Spleen (tissue), 11 donors: ENCODE measurements at regions not wholly inside any gene's neighbourhood (a gene's known extent, or its start where the extent isn't known, plus 50 kb on each side); places are given as distances from the start of the nearest gene placed in this dataset.

ENCODE experiments used
- DNase-seq: peaks from one replicate; pipeline ENCODE4 v3.0.0-alpha.2; 2020
- H3K27ac ChIP-seq, 8 donors: fragments of 200-600 bp; sonication (generic) in 7 of 8; 1 replicate in 4 of 8; 2 replicates in 4 of 8; pipeline versions ENCODE4 v1.5.0 to v1.8.0; 2016 to 2021; ENCODE audit warnings: inconsistent platforms in 4 of 8, mild to moderate bottlenecking in 4 of 8, moderate library complexity in 1 of 8
- H3K27me3 ChIP-seq, 7 donors: fragments of 200-600 bp; sonication (generic) in 6 of 7; replicated peaks in 1 of 7; 1 replicate in 4 of 7; 2 replicates in 3 of 7; pipeline versions ENCODE4 v1.5.0 to v1.8.0; 2016 to 2021; ENCODE audit warnings: inconsistent platforms in 3 of 7, mild to moderate bottlenecking in 1 of 7
- H3K36me3 ChIP-seq, 6 donors: fragments of 200-600 bp; sonication (generic) in 5 of 6; 1 replicate in 4 of 6; 2 replicates in 2 of 6; pipeline versions ENCODE4 v1.5.0 to v1.8.0; 2016 to 2021; ENCODE audit warnings: inconsistent platforms in 2 of 6
- H3K4me1 ChIP-seq, 6 donors: fragments of 200-600 bp; sonication (generic) in 5 of 6; 1 replicate in 3 of 6; 2 replicates in 3 of 6; pipeline versions ENCODE4 v1.5.0 to v1.8.0; 2016 to 2021; ENCODE audit warnings: inconsistent platforms in 3 of 6
- H3K4me3 ChIP-seq, 8 donors: fragments of 200-600 bp; sonication (generic) in 7 of 8; 1 replicate in 4 of 8; 2 replicates in 4 of 8; pipeline versions ENCODE4 v1.5.0 to v1.8.0; 2016 to 2021; ENCODE audit warnings: inconsistent platforms in 4 of 8, mild to moderate bottlenecking in 4 of 8, moderate library complexity in 2 of 8
- H3K9me3 ChIP-seq, 8 donors: fragments of 200-600 bp; sonication (generic) in 7 of 8; 1 replicate in 4 of 8; 2 replicates in 4 of 8; pipeline versions ENCODE4 v1.5.0 to v1.8.0; 2016 to 2021; ENCODE audit warnings: inconsistent platforms in 4 of 8
- CTCF ChIP-seq, 11 experiments: fragments of 200-600 bp in 7 of 11; fragments of 450-650 bp in 4 of 11; sonication (generic) in 4 of 11; IDR thresholded peaks in 8 of 11; conservative IDR thresholded peaks in 3 of 11; 1 replicate in 7 of 11; 2 replicates in 4 of 11; pipeline versions ENCODE4 v1.4.0 to v1.8.0; 2016 to 2021; ENCODE audit warnings: antibody characterized with exemption in 11 of 11, inconsistent platforms in 4 of 11, mild to moderate bottlenecking in 1 of 11
- POLR2A ChIP-seq, 3 donors: fragments of 450-650 bp; IDR thresholded peaks; one replicate each; pipeline ENCODE4 v1.5.1; 2017; ENCODE audit warnings: antibody characterized with exemption in 3 of 3, mild to moderate bottlenecking in 1 of 3
- POLR2AphosphoS5 ChIP-seq, 3 donors: sonication (generic); formaldehyde crosslinking; IDR thresholded peaks; one replicate each; pipeline ENCODE4 v1.5.1; 2017; ENCODE audit warnings: antibody characterized with exemption in 3 of 3
- WGBS, 5 donors: extraction: QIAGEN DNeasy Blood & Tissue Kit in 3 of 5; methylation state at CpG; one replicate each; pipeline versions ENCODE4 v1.1.5 to v1.1.7; 2013 to 2018; 5-methylcytosine and 5-hydroxymethylcytosine counted together
- intact Hi-C: fragments of 100-400 bp; cut with DNase I; formaldehyde crosslinking; loops from one replicate; pipeline ENCODE4 v1.15.0; 2023; ENCODE audit warnings: low total_unique reads
- donor health status: healthy with polysubstance abuse.
- donor health status: DM: no; HTN: no; CAD: no; lungs with moderate emphysema.
- donor health status: DM: no; HTN: no; CAD: no.
- donor health status: Bipolar disorder and iron deficiency.
- donor health status: healthy.
- donor health status: DM: no; HTN: no; CAD: no.
- donor health status: DM: yes; HTN: yes; CAD: no.

- Histone ChIP-seq H3K36me3 (no peaks in the 10 kb centered on the region), H3K9me3 (peaks cover 0 to 3% (median 0%) of the 10 kb centered on the region in 8 donors), H3K4me3 (no peak overlapping the region), H3K27me3 (no peaks in the 10 kb centered on the region), H3K4me1 (no peaks in the 10 kb centered on the region), H3K27ac (no peak overlapping the region)
- no peak for DNase-seq
- 69 to 97% (median 93%) methylated on average over 1 of the region's 1 CpG for WGBS, 5 donors
- TF ChIP-seq CTCF (IDR thresholded peaks at IDR 0.05 in 8 of 11, conservative IDR thresholded peaks at IDR 0.05 in 3 of 11) (no peak), POLR2AphosphoS5 (IDR thresholded peaks at IDR 0.05) (no peak), POLR2A (IDR thresholded peaks at IDR 0.05) (no peak)
- intact Hi-C loops = no loop called here
Observed at GRCh38 chr3:182220471-182220870, 508.7 kb downstream of the SOX2 start.

- WGBS, 5 donors = 43 to 64% (median 54%) methylated on average over 4 of the region's 4 CpGs
Observed at GRCh38 chr3:182226995-182227394, 515.3 kb downstream of the SOX2 start.

GRCh38 chr3:182233405-182233804 is 521.7 kb downstream of the SOX2 start:
- 93 to 100% (median 98%) methylated on average over 1 of the region's 1 CpG for WGBS, 5 donors
- intact Hi-C loops = no loop called here
- no peak overlapping the region for H3K27ac ChIP-seq

More at GRCh38 chr3:182226995-182227394, 515.3 kb downstream of the SOX2 start:
- Histone ChIP-seq H3K4me3 (no peak overlapping the region), H3K9me3 (peaks cover 0 to 3% (median 0%) of the 10 kb centered on the region in 8 donors), H3K4me1 (no peaks in the 10 kb centered on the region), H3K36me3 (no peaks in the 10 kb centered on the region), H3K27me3 (no peaks in the 10 kb centered on the region), H3K27ac (no peak overlapping the region)
- intact Hi-C loops = no loop called here
- no peak for DNase-seq
- TF ChIP-seq POLR2AphosphoS5 (IDR thresholded peaks at IDR 0.05) (no peak), POLR2A (IDR thresholded peaks at IDR 0.05) (no peak), CTCF (IDR thresholded peaks at IDR 0.05 in 8 of 11, conservative IDR thresholded peaks at IDR 0.05 in 3 of 11) (no peak)

GRCh38 chr3:182233957-182234356 is 522.2 kb downstream of the SOX2 start:
- WGBS, 5 donors = 22 to 30% (median 25%) methylated on average over 3 of the region's 3 CpGs
- H3K27me3 ChIP-seq = no peaks in the 10 kb centered on the region
- intact Hi-C loops = no loop called here
- DNase-seq = no peak
- H3K27ac ChIP-seq = no peak overlapping the region
- H3K4me3 ChIP-seq = no peak overlapping the region
- H3K36me3 ChIP-seq = no peaks in the 10 kb centered on the region
- H3K4me1 ChIP-seq = no peaks in the 10 kb centered on the region
- TF ChIP-seq CTCF (IDR thresholded peaks at IDR 0.05 in 8 of 11, conservative IDR thresholded peaks at IDR 0.05 in 3 of 11) = no peak
- TF ChIP-seq POLR2AphosphoS5 (IDR thresholded peaks at IDR 0.05) = no peak
- no peak for TF ChIP-seq POLR2A (IDR thresholded peaks at IDR 0.05)
- no peaks in the 10 kb centered on the region for H3K9me3 ChIP-seq

More at GRCh38 chr3:182233405-182233804, 521.7 kb downstream of the SOX2 start:
- Histone ChIP-seq H3K4me1 (no peaks in the 10 kb centered on the region), H3K27me3 (no peaks in the 10 kb centered on the region), H3K9me3 (no peaks in the 10 kb centered on the region), H3K4me3 (no peak overlapping the region), H3K36me3 (no peaks in the 10 kb centered on the region)
- DNase-seq = no peak
- TF ChIP-seq POLR2AphosphoS5 (IDR thresholded peaks at IDR 0.05) = no peak
- TF ChIP-seq CTCF (IDR thresholded peaks at IDR 0.05 in 8 of 11, conservative IDR thresholded peaks at IDR 0.05 in 3 of 11) = no peak
- TF ChIP-seq POLR2A (IDR thresholded peaks at IDR 0.05) = no peak
